ENCODE measurements at regions not wholly inside any gene's neighbourhood (a gene's known extent, or its start where the extent isn't known, plus 50 kb on each side); places are given as distances from the start of the nearest gene placed in this dataset.

DNA sequence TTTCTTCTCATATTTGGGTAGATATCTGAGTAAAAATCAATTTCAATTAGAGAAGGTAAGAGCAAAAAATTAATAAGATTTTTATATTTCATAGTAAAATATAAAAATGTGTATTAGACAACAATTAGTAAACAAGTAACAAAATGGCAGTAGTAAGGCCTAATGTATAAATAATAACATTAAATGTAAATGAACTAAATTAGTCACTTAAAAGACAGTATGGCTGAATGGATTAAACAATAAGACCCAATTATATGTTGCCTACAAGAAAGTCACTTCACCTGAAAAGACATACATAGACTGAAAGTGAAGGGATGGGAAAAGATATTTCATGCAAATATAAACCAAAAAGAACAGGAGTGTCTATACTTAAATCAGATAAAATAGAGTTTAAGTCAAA, 147.6 kb downstream of the TRMT11 start:
- TF ChIP-seq, protein P1, sequence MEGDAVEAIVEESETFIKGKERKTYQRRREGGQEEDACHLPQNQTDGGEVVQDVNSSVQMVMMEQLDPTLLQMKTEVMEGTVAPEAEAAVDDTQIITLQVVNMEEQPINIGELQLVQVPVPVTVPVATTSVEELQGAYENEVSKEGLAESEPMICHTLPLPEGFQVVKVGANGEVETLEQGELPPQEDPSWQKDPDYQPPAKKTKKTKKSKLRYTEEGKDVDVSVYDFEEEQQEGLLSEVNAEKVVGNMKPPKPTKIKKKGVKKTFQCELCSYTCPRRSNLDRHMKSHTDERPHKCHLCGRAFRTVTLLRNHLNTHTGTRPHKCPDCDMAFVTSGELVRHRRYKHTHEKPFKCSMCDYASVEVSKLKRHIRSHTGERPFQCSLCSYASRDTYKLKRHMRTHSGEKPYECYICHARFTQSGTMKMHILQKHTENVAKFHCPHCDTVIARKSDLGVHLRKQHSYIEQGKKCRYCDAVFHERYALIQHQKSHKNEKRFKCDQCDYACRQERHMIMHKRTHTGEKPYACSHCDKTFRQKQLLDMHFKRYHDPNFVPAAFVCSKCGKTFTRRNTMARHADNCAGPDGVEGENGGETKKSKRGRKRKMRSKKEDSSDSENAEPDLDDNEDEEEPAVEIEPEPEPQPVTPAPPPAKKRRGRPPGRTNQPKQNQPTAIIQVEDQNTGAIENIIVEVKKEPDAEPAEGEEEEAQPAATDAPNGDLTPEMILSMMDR (IDR thresholded peaks at IDR 0.05; ENCODE audit: low read length), result no peak
- TF ChIP-seq EZH2 (optimal IDR thresholded peaks at IDR 0.05; ENCODE audit: low read depth, low read length), result no peak
